ENCODE measurements at regions not wholly inside any gene's neighbourhood (a gene's known extent, or its start where the extent isn't known, plus 50 kb on each side); places are given as distances from the start of the nearest gene placed in this dataset.
"Not testable (repeated sequence)": the region's sequence is repeated elsewhere in the genome, so short reads cannot be mapped to it uniquely, and the experiment has no call there.

- not testable (repeated sequence) for H3K27me3 ChIP-seq (ENCODE audit: control insufficient read depth in 3 of 3, insufficient read depth in 3 of 3, low read length in 3 of 3); H3K36me3 ChIP-seq (ENCODE audit: control insufficient read depth in 3 of 3, insufficient read depth in 3 of 3, low read length in 3 of 3); H3K9ac ChIP-seq (ENCODE audit: low read depth in 1 of 3, low read length in 3 of 3); H3K27ac ChIP-seq (ENCODE audit: low read depth, low read length); H3K9me3 ChIP-seq (ENCODE audit: control insufficient read depth in 3 of 3, low read length in 3 of 3); H3K4me3 ChIP-seq (ENCODE audit: low read length in 3 of 3); H3K4me1 ChIP-seq (ENCODE audit: control insufficient read depth in 3 of 3, insufficient read depth in 3 of 3, low read length in 3 of 3)
These were observed 148.3 kb downstream of the C12orf75 start for GRCh38 chr12:105478788-105479187.

GRCh38 chr12:105479710-105480109 lies 149.2 kb downstream of the C12orf75 start:
- H3K9me3 ChIP-seq (ENCODE audit: control insufficient read depth in 3 of 3, low read length in 3 of 3), result no peaks in the 10 kb centered on the region
- H3K27me3 ChIP-seq (ENCODE audit: control insufficient read depth in 3 of 3, insufficient read depth in 3 of 3, low read length in 3 of 3), result no peaks in the 10 kb centered on the region
- H3K9ac ChIP-seq (ENCODE audit: low read depth in 1 of 3, low read length in 3 of 3), result no peak overlapping the region

GRCh38 chr12:105480162-105480561 lies 149.7 kb downstream of the C12orf75 start:
- Histone ChIP-seq H3K4me3 (ENCODE audit: low read length in 3 of 3) (no peak overlapping the region), H3K36me3 (ENCODE audit: control insufficient read depth in 3 of 3, insufficient read depth in 3 of 3, low read length in 3 of 3) (no peaks in the 10 kb centered on the region), H3K27me3 (ENCODE audit: control insufficient read depth in 3 of 3, insufficient read depth in 3 of 3, low read length in 3 of 3) (no peaks in the 10 kb centered on the region), H3K27ac (ENCODE audit: low read depth, low read length) (no peak overlapping the region), H3K9ac (ENCODE audit: low read depth in 1 of 3, low read length in 3 of 3) (no peak overlapping the region), H3K4me1 (ENCODE audit: control insufficient read depth in 3 of 3, insufficient read depth in 3 of 3, low read length in 3 of 3) (peaks cover 0 to 3% (median 3%) of the 10 kb centered on the region in 3 donors), H3K9me3 (ENCODE audit: control insufficient read depth in 3 of 3, low read length in 3 of 3) (no peaks in the 10 kb centered on the region)

More at GRCh38 chr12:105479710-105480109, 149.2 kb downstream of the C12orf75 start:
- H3K4me3 ChIP-seq (ENCODE audit: low read length in 3 of 3), result no peak overlapping the region
- H3K4me1 ChIP-seq (ENCODE audit: control insufficient read depth in 3 of 3, insufficient read depth in 3 of 3, low read length in 3 of 3), result no peaks in the 10 kb centered on the region
- H3K36me3 ChIP-seq (ENCODE audit: control insufficient read depth in 3 of 3, insufficient read depth in 3 of 3, low read length in 3 of 3), result no peaks in the 10 kb centered on the region
- H3K27ac ChIP-seq (ENCODE audit: low read depth, low read length), result no peak overlapping the region

- H3K9ac ChIP-seq (ENCODE audit: low read depth in 1 of 3, low read length in 3 of 3), result no peak overlapping the region
- no peaks in the 10 kb centered on the region for H3K27me3 ChIP-seq (ENCODE audit: control insufficient read depth in 3 of 3, insufficient read depth in 3 of 3, low read length in 3 of 3)
- peaks cover 2 to 7% (median 3%) of the 10 kb centered on the region in 3 donors for H3K4me1 ChIP-seq (ENCODE audit: control insufficient read depth in 3 of 3, insufficient read depth in 3 of 3, low read length in 3 of 3)
- no peak overlapping the region for H3K4me3 ChIP-seq (ENCODE audit: low read length in 3 of 3)
- no peaks in the 10 kb centered on the region for H3K36me3 ChIP-seq (ENCODE audit: control insufficient read depth in 3 of 3, insufficient read depth in 3 of 3, low read length in 3 of 3)
- no peak overlapping the region for H3K27ac ChIP-seq (ENCODE audit: low read depth, low read length)
- H3K9me3 ChIP-seq (ENCODE audit: control insufficient read depth in 3 of 3, low read length in 3 of 3), result no peaks in the 10 kb centered on the region
These were observed 151.2 kb downstream of the C12orf75 start for GRCh38 chr12:105481392-105482300.

GRCh38 chr12:105482951-105483350 lies 152.5 kb downstream of the C12orf75 start:
- Histone ChIP-seq H3K9me3 (ENCODE audit: control insufficient read depth in 3 of 3, low read length in 3 of 3) (no peaks in the 10 kb centered on the region), H3K4me1 (ENCODE audit: control insufficient read depth in 3 of 3, insufficient read depth in 3 of 3, low read length in 3 of 3) (peaks cover 2 to 7% (median 3%) of the 10 kb centered on the region in 3 donors), H3K27ac (ENCODE audit: low read depth, low read length) (no peak overlapping the region), H3K9ac (ENCODE audit: low read depth in 1 of 3, low read length in 3 of 3) (no peak overlapping the region), H3K27me3 (ENCODE audit: control insufficient read depth in 3 of 3, insufficient read depth in 3 of 3, low read length in 3 of 3) (no peaks in the 10 kb centered on the region), H3K4me3 (ENCODE audit: low read length in 3 of 3) (no peak overlapping the region), H3K36me3 (ENCODE audit: control insufficient read depth in 3 of 3, insufficient read depth in 3 of 3, low read length in 3 of 3) (no peaks in the 10 kb centered on the region)

GRCh38 chr12:105483691-105484090 lies 153.2 kb downstream of the C12orf75 start:
- H3K36me3 ChIP-seq (ENCODE audit: control insufficient read depth in 3 of 3, insufficient read depth in 3 of 3, low read length in 3 of 3), result no peaks in the 10 kb centered on the region
- no peak overlapping the region for H3K27ac ChIP-seq (ENCODE audit: low read depth, low read length)
- no peak overlapping the region for H3K4me3 ChIP-seq (ENCODE audit: low read length in 3 of 3)
- no peaks in the 10 kb centered on the region for H3K9me3 ChIP-seq (ENCODE audit: control insufficient read depth in 3 of 3, low read length in 3 of 3)
- H3K27me3 ChIP-seq (ENCODE audit: control insufficient read depth in 3 of 3, insufficient read depth in 3 of 3, low read length in 3 of 3), result no peaks in the 10 kb centered on the region
- H3K9ac ChIP-seq (ENCODE audit: low read depth in 1 of 3, low read length in 3 of 3), result no peak overlapping the region
- H3K4me1 ChIP-seq (ENCODE audit: control insufficient read depth in 3 of 3, insufficient read depth in 3 of 3, low read length in 3 of 3), result peaks cover 2 to 7% (median 3%) of the 10 kb centered on the region in 3 donors

- H3K27ac ChIP-seq (ENCODE audit: low read depth, low read length), result no peak overlapping the region
- peaks cover 2 to 7% (median 3%) of the 10 kb centered on the region in 3 donors for H3K4me1 ChIP-seq (ENCODE audit: control insufficient read depth in 3 of 3, insufficient read depth in 3 of 3, low read length in 3 of 3)
- H3K27me3 ChIP-seq (ENCODE audit: control insufficient read depth in 3 of 3, insufficient read depth in 3 of 3, low read length in 3 of 3), result no peaks in the 10 kb centered on the region
- no peak overlapping the region for H3K4me3 ChIP-seq (ENCODE audit: low read length in 3 of 3)
- no peaks in the 10 kb centered on the region for H3K9me3 ChIP-seq (ENCODE audit: control insufficient read depth in 3 of 3, low read length in 3 of 3)
- H3K9ac ChIP-seq (ENCODE audit: low read depth in 1 of 3, low read length in 3 of 3), result no peak overlapping the region
- no peaks in the 10 kb centered on the region for H3K36me3 ChIP-seq (ENCODE audit: control insufficient read depth in 3 of 3, insufficient read depth in 3 of 3, low read length in 3 of 3)
These were observed 154.9 kb downstream of the C12orf75 start for GRCh38 chr12:105485321-105485910.

- Histone ChIP-seq H3K4me1 (ENCODE audit: control insufficient read depth in 3 of 3, insufficient read depth in 3 of 3, low read length in 3 of 3) (peaks cover 2 to 7% (median 3%) of the 10 kb centered on the region in 3 donors), H3K36me3 (ENCODE audit: control insufficient read depth in 3 of 3, insufficient read depth in 3 of 3, low read length in 3 of 3) (no peaks in the 10 kb centered on the region), H3K27ac (ENCODE audit: low read depth, low read length) (no peak overlapping the region), H3K27me3 (ENCODE audit: control insufficient read depth in 3 of 3, insufficient read depth in 3 of 3, low read length in 3 of 3) (no peaks in the 10 kb centered on the region), H3K4me3 (ENCODE audit: low read length in 3 of 3) (no peak overlapping the region), H3K9ac (ENCODE audit: low read depth in 1 of 3, low read length in 3 of 3) (no peak overlapping the region), H3K9me3 (ENCODE audit: control insufficient read depth in 3 of 3, low read length in 3 of 3) (no peaks in the 10 kb centered on the region)
These were observed 155.4 kb downstream of the C12orf75 start for GRCh38 chr12:105485921-105486320.

GRCh38 chr12:105487963-105488362 lies 157.5 kb downstream of the C12orf75 start:
- Histone ChIP-seq H3K36me3 (ENCODE audit: control insufficient read depth in 3 of 3, insufficient read depth in 3 of 3, low read length in 3 of 3) (no peaks in the 10 kb centered on the region), H3K9me3 (ENCODE audit: control insufficient read depth in 3 of 3, low read length in 3 of 3) (no peaks in the 10 kb centered on the region), H3K27me3 (ENCODE audit: control insufficient read depth in 3 of 3, insufficient read depth in 3 of 3, low read length in 3 of 3) (no peaks in the 10 kb centered on the region), H3K27ac (ENCODE audit: low read depth, low read length) (no peak overlapping the region), H3K4me3 (ENCODE audit: low read length in 3 of 3) (no peak overlapping the region), H3K4me1 (ENCODE audit: control insufficient read depth in 3 of 3, insufficient read depth in 3 of 3, low read length in 3 of 3) (peaks cover 2 to 7% (median 3%) of the 10 kb centered on the region in 3 donors), H3K9ac (ENCODE audit: low read depth in 1 of 3, low read length in 3 of 3) (no peak overlapping the region)
